HTR-8/SVneo (cell line): ENCODE measurements at regions not wholly inside any gene's neighbourhood (a gene's known extent, or its start where the extent isn't known, plus 50 kb on each side); places are given as distances from the start of the nearest gene placed in this dataset.
"Not testable (repeated sequence)": the region's sequence is repeated elsewhere in the genome, so short reads cannot be mapped to it uniquely, and the experiment has no call there.

Experiments
- DNase-seq: peaks from one replicate; pipeline ENCODE4 v3.0.0; 2011; ENCODE audit warnings: low spot score, mixed read lengths; ENCODE audit not compliant: insufficient read length
- FAIRE-seq: peaks from 2 replicates; lab custom pipeline; 2011; peaks lifted over from hg19 to GRCh38; lab: Jason Lieb, UNC

DNA sequence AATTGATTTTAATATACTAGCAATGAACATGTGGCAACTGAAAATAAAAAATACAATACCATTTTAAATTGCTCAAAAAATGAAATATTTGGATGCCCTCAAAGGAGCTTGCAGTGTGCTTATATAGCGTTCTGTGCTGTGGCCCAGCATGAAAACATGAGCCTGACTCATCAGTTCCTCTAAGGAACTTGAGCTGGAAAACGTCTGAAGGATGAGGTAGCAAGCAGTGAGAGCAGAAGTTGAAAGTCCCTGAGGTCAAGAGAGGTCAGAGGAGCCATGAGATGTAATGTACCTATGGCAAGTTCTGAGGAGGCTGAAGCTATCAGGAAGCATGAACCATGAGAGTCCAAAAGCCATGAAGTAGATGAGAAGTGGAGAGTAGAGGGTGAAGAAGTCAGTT lies 59.7 kb downstream of the HMGB3 start:
- DNase-seq: no peak
- FAIRE-seq: no peak

- not testable (repeated sequence) for FAIRE-seq, DNase-seq
These were observed 83.2 kb downstream of the HMGB3 start for GRCh38 chrX:151066373-151066772.

- FAIRE-seq (no peak), DNase-seq (no peak)
These were observed 90.6 kb downstream of the HMGB3 start for GRCh38 chrX:151073767-151074166.

- no peak for DNase-seq
- no peak for FAIRE-seq
These were observed 95.4 kb upstream of the GPR50 start for GRCh38 chrX:151081016-151081415.

GRCh38 chrX:151082077-151082948 lies 94.1 kb upstream of the GPR50 start:
- DNase-seq (peak; percentile 11), FAIRE-seq (no peak)

DNA sequence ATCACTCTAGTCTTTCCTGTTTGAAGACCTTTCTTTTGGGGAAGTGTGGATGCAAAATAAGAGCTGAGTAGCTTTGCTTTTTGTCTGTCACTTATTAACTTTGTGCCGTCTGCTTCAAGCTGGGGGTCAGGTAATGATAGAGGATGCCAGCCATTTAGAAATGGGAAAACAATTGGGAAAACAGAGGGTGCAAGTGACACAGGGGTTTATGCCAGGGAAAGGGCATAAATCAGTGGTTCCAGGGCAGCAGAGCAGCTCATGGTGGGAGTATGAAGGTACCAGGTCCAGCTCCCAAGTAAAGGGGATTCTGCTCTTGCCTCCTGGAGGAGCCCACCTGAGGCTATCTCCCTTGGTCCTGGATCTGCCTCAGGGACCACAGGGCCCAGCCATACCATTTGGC lies 91.9 kb upstream of the GPR50 start:
- no peak for DNase-seq
- no peak for FAIRE-seq

DNA sequence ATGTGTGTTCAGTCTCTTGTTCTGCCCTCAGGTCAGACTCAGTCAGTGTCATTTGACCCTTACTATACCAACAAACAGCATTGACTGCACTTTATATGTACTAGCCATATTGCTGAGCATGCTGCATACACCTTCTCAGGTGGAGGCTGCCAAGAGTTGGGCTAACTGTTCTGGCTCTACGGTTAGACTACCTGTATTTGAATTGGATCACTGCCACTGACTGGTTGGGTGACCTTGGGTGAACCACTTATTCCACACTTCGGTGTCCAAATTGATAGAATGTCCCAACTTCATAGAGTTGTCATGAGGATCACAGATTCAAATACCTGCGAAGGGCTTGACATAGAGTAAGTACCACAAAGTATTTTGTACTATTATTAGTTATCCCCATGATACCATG lies 91.2 kb upstream of the GPR50 start:
- FAIRE-seq: no peak
- no peak for DNase-seq

GRCh38 chrX:151088221-151088620 lies 88.2 kb upstream of the GPR50 start:
- DNase-seq: no peak
- FAIRE-seq: no peak

DNA sequence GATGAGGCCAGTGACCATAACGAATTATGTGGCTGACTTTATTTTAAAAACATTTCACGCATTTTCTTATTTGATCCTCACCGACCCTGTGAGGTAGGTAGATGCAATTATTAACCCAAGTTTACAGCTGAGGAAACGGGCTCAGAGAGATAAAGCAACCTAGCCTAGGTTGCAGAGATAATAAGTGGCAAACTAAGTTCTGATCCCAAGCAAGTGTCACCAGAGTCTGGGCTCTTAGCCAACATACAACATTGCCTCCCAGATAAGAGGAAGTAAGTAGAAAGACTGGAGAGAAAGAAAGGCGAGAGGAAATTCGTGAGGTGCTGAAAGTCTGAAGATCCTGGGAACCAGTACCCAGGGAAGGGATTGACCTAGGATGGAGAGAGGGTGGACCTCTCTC lies 77.4 kb upstream of the GPR50 start:
- DNase-seq: no peak
- FAIRE-seq: no peak

DNA sequence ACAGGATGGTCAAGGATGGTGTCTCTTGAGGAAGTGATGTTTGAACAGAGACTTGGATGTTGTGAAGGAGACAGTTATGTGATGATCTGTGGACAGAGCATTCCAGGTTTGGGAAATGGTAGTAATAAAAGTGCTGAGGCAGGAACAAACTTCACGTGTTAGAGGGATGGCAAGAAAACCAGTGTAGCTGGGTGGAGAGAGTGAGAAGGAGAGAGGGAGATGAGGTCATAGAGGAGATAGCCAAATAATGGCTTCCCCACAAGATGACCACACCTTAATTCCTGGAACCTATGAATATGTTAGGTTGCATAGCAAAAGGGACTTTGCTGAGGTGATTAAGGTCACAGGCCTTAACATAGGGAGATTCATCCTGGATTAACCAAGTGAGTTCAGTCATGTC lies 75.6 kb upstream of the GPR50 start:
- DNase-seq (no peak), FAIRE-seq (no peak)

- not testable (repeated sequence) for FAIRE-seq, DNase-seq
These were observed 63.2 kb upstream of the GPR50 start for GRCh38 chrX:151113200-151113599.
